SK-N-MC (cell line): ENCODE measurements at regions not wholly inside any gene's neighbourhood (a gene's known extent, or its start where the extent isn't known, plus 50 kb on each side); places are given as distances from the start of the nearest gene placed in this dataset.
"Not testable (repeated sequence)": the region's sequence is repeated elsewhere in the genome, so short reads cannot be mapped to it uniquely, and the experiment has no call there.

Source experiments
- DNase-seq: peaks from one replicate; pipeline ENCODE4 v3.0.0-alpha.2; 2011; ENCODE audit warnings: low read depth, low spot score
- H3K27ac ChIP-seq: fragments of 200-600 bp; sonication (generic); 2 replicates; pipeline ENCODE4 v1.5.1; 2016; ENCODE audit warnings: mixed run types
- H3K36me3 ChIP-seq: fragments of 200-600 bp; sonication (generic); 2 replicates; pipeline ENCODE4 v1.6.1; 2017; ENCODE audit warnings: antibody characterized with exemption, low read length, mixed read lengths; ENCODE audit not compliant: insufficient read depth
- H3K4me3 ChIP-seq: fragments of 200-600 bp; sonication (generic); 2 replicates; pipeline ENCODE4 v1.5.1; 2016
- H3K9ac ChIP-seq: fragments of 200-600 bp; sonication (generic); 2 replicates; pipeline ENCODE4 v1.8.0; 2017; ENCODE audit warnings: mixed run types, mixed read lengths; ENCODE audit not compliant: insufficient read length
- H3K9me3 ChIP-seq: fragments of 200-600 bp; sonication (generic); 2 replicates; pipeline ENCODE4 v1.6.1; 2017; ENCODE audit warnings: low read depth, mild to moderate bottlenecking, antibody characterized with exemption, low read length, moderate library complexity, mixed read lengths
- EZH2 ChIP-seq: fragments of 200-600 bp; sonication (generic); IDR thresholded peaks from one replicate; pipeline ENCODE4 v1.6.1; 2017; ENCODE audit warnings: antibody characterized with exemption
- FOXP2 ChIP-seq: optimal IDR thresholded peaks from 2 replicates; pipeline ENCODE3; 2011; ENCODE audit warnings: mild to moderate bottlenecking, moderate library complexity; ENCODE audit not compliant: insufficient read depth; ENCODE audit errors: extremely low read length, control extremely low read depth
- POLR2AphosphoS5 ChIP-seq: IDR thresholded peaks from 2 replicates; pipeline ENCODE4 v1.6.1; 2012; ENCODE audit warnings: mild to moderate bottlenecking, low read depth, low read length, borderline replicate concordance

DNA sequence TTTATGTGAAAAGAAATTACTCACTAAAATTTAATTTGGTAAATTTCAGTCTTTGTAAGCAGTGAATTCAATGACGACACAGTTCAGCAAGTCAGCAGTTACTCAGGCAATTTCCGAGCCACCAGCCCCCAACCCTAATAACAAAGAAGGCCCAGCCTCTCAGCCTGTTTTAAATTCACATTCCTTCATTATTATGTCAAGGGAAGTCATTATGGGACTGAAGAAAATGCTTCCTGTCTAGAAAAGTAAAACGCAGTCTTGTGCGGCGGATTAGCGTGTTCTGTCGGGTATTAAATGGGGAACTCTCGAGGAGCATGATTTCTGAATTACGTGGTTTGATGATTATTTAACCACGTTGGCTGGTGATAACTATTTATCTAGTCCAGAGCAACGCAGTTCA lies 177.6 kb downstream of the AIPL1 start:
- TF ChIP-seq FOXP2 (no peak), EZH2 (no peak), POLR2AphosphoS5 (no peak)
- DNase-seq: no peak
- Histone ChIP-seq H3K27ac (no peak overlapping the region), H3K4me3 (no peak overlapping the region), H3K9ac (no peak overlapping the region), H3K36me3 (no peaks in the 10 kb centered on the region), H3K9me3 (no peaks in the 10 kb centered on the region)

DNA sequence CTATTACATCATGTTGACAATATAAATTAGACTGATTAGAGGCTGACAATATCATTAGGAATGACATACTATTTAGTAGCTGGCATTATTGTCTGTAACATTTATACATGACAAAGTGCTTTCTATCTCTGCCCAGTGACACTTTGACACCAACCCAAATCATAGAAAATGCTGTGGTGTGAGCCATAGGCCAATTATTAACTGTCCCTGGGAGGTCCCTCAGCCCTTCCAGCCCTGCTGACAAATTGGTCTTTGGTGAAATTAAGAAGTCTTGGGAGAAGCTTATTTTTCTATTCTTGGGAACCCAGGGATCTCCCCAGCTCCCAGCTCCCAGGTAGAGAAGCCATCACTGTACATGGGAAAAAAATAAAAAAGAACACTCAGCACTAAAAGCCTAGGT lies 179.6 kb downstream of the AIPL1 start:
- TF ChIP-seq EZH2 (no peak), POLR2AphosphoS5 (no peak), FOXP2 (no peak)

DNA sequence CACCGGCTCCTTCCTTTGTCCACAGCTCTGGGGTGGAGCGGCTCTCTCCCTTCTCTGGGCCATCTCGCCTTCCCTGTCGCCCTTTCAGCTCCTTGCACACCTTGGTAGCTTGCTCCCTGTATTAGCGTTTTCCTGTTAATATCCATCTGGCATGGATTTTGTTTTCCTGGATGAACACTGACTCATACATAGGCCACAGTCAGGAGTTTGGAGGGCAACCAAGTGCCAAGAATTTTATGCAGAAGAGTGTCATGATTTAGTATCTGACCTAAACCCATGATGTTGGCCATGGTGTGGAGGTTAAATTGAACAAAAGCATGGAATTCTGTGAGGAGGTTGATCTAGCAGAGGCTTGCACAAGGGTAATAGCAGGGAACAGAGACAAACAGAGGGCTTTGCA lies 180.9 kb downstream of the AIPL1 start:
- no peaks in the 10 kb centered on the region for H3K9me3 ChIP-seq
- no peak overlapping the region for H3K9ac ChIP-seq
- no peak overlapping the region for H3K4me3 ChIP-seq
- DNase-seq: no peak
- no peak for TF ChIP-seq POLR2AphosphoS5
- TF ChIP-seq EZH2: no peak
- no peak for TF ChIP-seq FOXP2
- H3K36me3 ChIP-seq: no peaks in the 10 kb centered on the region
- no peak overlapping the region for H3K27ac ChIP-seq

More for the DNA sequence above, 179.6 kb downstream of the AIPL1 start:
- no peaks in the 10 kb centered on the region for H3K36me3 ChIP-seq
- H3K9me3 ChIP-seq: no peaks in the 10 kb centered on the region
- DNase-seq: no peak
- H3K27ac ChIP-seq: no peak overlapping the region
- H3K4me3 ChIP-seq: no peak overlapping the region
- H3K9ac ChIP-seq: no peak overlapping the region

DNA sequence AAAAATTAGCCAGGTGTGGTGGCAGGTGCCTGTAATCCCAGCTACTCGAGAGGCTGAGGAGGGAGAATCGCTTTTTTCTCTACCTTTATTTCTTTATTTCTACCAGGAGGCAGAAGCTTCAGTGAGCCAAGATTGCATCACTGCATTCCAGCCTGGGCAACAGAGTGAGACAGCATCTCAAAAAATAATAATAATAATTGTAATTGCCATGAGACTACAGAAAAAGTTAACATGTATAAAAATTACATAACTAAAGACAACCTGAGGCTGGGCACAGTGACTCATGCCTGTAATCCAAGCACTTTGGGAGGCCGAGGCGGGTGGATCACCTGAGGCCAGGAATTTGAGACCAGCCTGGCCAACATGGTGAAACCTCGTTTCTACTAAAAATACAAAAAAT lies 181.5 kb downstream of the WSCD1 start:
- not testable (repeated sequence) for H3K27ac ChIP-seq, H3K36me3 ChIP-seq, H3K9me3 ChIP-seq, H3K9ac ChIP-seq, DNase-seq, H3K4me3 ChIP-seq

DNA sequence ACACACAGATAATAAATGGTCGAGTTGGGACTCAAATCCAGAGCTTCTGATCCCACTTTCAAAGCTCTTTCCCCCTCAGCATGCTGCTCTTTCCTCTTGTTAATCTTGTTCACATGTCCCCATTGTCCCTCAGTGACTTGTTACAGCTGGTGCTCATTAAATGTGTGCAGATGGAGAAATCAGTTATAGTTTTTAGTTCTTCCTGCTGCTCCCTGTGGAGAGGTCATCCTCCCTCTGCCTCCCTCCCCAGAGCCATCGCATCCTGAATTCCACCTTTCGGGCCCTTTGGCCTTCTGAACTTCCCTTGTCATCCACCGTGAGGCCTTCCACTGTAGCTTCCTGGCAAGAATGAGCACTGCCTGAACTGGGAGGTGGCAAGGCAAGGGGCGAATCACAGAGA lies 179.6 kb downstream of the WSCD1 start:
- Histone ChIP-seq H3K27ac (no peak overlapping the region), H3K4me3 (no peak overlapping the region), H3K36me3 (no peaks in the 10 kb centered on the region), H3K9ac (no peak overlapping the region), H3K9me3 (no peaks in the 10 kb centered on the region)
- TF ChIP-seq EZH2 (no peak), POLR2AphosphoS5 (no peak), FOXP2 (no peak)
- DNase-seq: no peak

DNA sequence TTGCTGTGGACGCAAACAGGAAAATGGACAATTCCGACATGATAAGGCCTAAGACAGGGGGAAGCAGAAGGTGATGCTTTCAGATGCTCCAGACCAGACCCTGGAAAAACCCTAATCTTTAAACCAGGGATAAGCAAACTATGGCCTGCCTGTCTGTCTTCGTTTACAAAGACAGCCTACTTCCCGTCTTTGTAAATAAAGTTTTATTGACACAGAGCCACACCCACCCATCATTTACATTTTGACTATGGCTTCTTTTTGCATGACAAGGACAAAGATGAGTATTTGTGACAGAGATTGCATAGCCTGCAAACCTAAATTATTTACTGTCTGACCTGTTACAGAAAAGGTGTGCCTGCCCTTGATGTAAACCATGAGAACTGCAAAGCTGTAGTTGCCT lies 177.9 kb downstream of the WSCD1 start:
- H3K9me3 ChIP-seq: no peaks in the 10 kb centered on the region
- H3K27ac ChIP-seq: no peak overlapping the region
- H3K4me3 ChIP-seq: no peak overlapping the region
- no peak for DNase-seq
- H3K9ac ChIP-seq: no peak overlapping the region
- H3K36me3 ChIP-seq: no peaks in the 10 kb centered on the region
- no peak for TF ChIP-seq POLR2AphosphoS5
- TF ChIP-seq FOXP2: no peak
- TF ChIP-seq EZH2: no peak

DNA sequence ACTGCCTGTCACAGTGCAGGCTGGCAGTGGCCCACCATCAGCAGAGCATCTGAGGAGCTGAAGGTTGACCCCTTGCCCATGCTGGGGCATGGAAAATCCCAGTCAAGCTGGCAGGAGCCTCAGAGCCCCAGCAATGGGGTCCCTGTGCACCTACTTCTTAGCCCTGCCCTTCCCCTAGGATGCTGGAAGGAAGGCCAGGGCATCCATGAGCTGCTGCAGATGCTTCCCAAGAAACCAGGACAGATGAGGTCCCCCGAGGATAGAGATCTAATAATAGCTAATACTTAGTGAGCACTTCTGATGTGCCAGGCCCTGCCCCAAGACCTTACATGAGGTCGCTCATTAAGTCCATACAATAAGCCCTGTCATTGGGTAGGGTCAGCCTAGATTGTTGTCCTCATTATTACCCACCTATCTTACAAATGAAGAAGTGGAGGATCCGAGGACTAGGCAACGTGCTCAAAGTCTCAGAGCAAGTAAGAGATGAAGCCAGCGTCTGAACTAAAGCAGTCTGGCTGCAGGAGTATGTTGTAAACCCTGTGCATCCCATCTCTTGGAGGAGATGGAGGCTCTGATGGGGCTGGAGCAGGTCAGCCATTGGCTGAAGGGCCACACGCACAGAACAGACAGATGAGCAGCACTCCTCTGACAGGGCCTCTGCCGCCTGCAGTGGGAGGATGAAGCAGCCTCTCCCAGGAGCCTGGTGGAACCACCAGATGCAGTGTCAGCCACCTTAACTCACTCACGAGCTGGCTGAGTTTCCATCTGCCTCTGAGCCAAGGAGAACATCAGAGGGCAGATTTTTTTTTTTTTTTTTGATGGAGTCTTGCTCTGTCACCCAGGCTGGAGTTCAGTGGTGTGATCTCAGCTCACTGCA lies 175.4 kb downstream of the WSCD1 start:
- Histone ChIP-seq H3K9me3 (no peaks in the 10 kb centered on the region), H3K27ac (no peak overlapping the region)
- TF ChIP-seq POLR2AphosphoS5: no peak

DNA sequence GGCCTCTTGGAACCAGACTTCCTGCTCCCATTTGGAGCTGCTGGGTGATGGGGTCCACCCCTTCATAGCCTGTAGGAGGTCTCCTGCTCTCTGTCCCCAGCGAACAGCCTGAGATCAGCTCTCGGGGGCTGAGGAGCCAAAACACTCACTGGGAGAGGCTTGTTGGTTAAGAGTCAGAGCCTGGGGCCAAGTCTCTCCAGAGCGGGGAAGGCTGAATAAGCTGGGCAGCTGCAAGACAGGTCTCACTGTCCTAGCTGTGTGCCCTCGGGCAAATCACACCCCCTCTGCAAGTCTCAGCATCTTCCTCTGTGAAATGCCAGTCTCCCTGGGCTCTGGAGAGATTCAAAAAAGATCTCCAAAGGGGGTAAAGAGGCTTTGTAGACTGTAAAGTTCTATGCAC lies 174.6 kb downstream of the WSCD1 start:
- no peak overlapping the region for H3K27ac ChIP-seq
- no peak for DNase-seq
- no peaks in the 10 kb centered on the region for H3K9me3 ChIP-seq
- no peak overlapping the region for H3K4me3 ChIP-seq
- no peak overlapping the region for H3K9ac ChIP-seq
- no peak for TF ChIP-seq POLR2AphosphoS5
- TF ChIP-seq EZH2: no peak
- TF ChIP-seq FOXP2: no peak
- H3K36me3 ChIP-seq: no peaks in the 10 kb centered on the region

More for the DNA sequence above, 175.4 kb downstream of the WSCD1 start:
- DNase-seq: no peak
- no peaks in the 10 kb centered on the region for H3K36me3 ChIP-seq
- H3K4me3 ChIP-seq: no peak overlapping the region
- no peak overlapping the region for H3K9ac ChIP-seq

DNA sequence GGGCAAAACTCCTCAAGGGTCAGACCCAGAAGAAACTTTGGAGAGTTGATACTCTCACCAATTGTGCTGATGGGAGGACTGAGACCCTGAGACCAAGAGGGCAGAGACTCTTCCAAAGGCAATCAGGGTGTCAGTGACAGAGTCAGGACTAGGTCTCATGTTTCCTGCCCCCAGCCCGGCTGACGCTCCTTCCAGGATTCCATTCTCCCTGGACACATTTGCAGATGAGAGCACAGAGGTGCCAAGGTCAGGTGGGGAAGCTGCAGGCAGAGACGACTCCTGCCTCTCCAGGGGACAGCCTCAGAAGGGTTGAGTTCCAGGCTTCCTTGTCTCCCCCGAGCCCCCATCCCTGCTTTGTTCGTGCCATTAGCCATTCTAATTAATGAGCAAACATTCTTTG lies 174.1 kb downstream of the WSCD1 start:
- DNase-seq: no peak
- no peak overlapping the region for H3K27ac ChIP-seq
- no peaks in the 10 kb centered on the region for H3K36me3 ChIP-seq
- H3K4me3 ChIP-seq: no peak overlapping the region
- no peaks in the 10 kb centered on the region for H3K9me3 ChIP-seq
- TF ChIP-seq EZH2 (no peak), POLR2AphosphoS5 (no peak), FOXP2 (no peak)
- no peak overlapping the region for H3K9ac ChIP-seq
